B cell (primary cell): ENCODE measurements at regions not wholly inside any gene's neighbourhood (a gene's known extent, or its start where the extent isn't known, plus 50 kb on each side); places are given as distances from the start of the nearest gene placed in this dataset.

Experiments used
- ATAC-seq: fragments of 200-7000 bp; cut with Tn5 transposase; one replicate; pipeline ENCODE4 v1.10.0; 2021; ENCODE audit warnings: low read depth, mild to moderate bottlenecking, moderate number of reproducible peaks, moderate library complexity
- CTCF ChIA-PET: fragments of 350-600 bp; sonication (Branson Sonifier 250); formaldehyde crosslinking; loops from one replicate; lab custom pipeline; 2021; ENCODE audit warnings: antibody characterized with exemption, inconsistent platforms; lab: Charles Lee
- POLR2A ChIA-PET: fragments of 350-600 bp; sonication (Branson Sonifier 250); formaldehyde crosslinking; loops from one replicate; lab custom pipeline; 2021; ENCODE audit warnings: antibody characterized with exemption; lab: Charles Lee
- DNase-seq: peaks from one replicate; pipeline ENCODE4 v3.0.0; 2013
- H2AFZ ChIP-seq: 2 replicates; pipeline ENCODE4 v1.6.1; 2012; ENCODE audit warnings: mild to moderate bottlenecking, low read depth, low read length; ENCODE audit not compliant: insufficient read depth, poor library complexity, severe bottlenecking
- H3K27ac ChIP-seq, 2 donors: 1 replicate in 1 of 2; 2 replicates in 1 of 2; pipeline ENCODE4 v1.5.1; 2012 to 2013; ENCODE audit warnings: low read length in 2 of 2, mild to moderate bottlenecking in 2 of 2, moderate library complexity in 1 of 2
- H3K27me3 ChIP-seq, 4 experiments: fragments of 200-600 bp in 1 of 4; sonication (generic) in 1 of 4; replicated peaks in 1 of 4; 1 replicate in 2 of 4; 2 replicates in 2 of 4; pipeline versions ENCODE4 v1.6.1 to v1.7.0; 2013 to 2016; ENCODE audit warnings: low read length in 3 of 4, mild to moderate bottlenecking in 2 of 4, mixed read lengths in 1 of 4, moderate library complexity in 1 of 4; ENCODE audit not compliant: insufficient read depth in 4 of 4, control insufficient read depth in 3 of 4; ENCODE audit errors: control extremely low read depth in 1 of 4
- H3K36me3 ChIP-seq, 2 experiments: replicated peaks in 1 of 2; 1 replicate in 1 of 2; 2 replicates in 1 of 2; pipeline versions ENCODE4 v1.6.1 to v1.7.1; 2013; ENCODE audit warnings: low read length in 1 of 2; ENCODE audit not compliant: insufficient read depth in 2 of 2, control insufficient read depth in 1 of 2; ENCODE audit errors: control extremely low read depth in 1 of 2, extremely low read depth in 1 of 2
- H3K4me1 ChIP-seq, 2 donors: fragments of 200-600 bp in 1 of 2; sonication (generic) in 1 of 2; 1 replicate in 1 of 2; 2 replicates in 1 of 2; pipeline versions ENCODE4 v1.5.1 to v1.6.1; 2013 to 2017; ENCODE audit warnings: low read length in 2 of 2; ENCODE audit not compliant: control insufficient read depth in 2 of 2, insufficient read depth in 2 of 2
- H3K4me2 ChIP-seq: replicated peaks from 2 replicates; pipeline ENCODE3; 2012; ENCODE audit warnings: mild to moderate bottlenecking, low read depth, low read length; ENCODE audit not compliant: poor library complexity, severe bottlenecking
- H3K4me3 ChIP-seq, 5 experiments: fragments of 200-600 bp in 1 of 5; sonication (generic) in 1 of 5; 1 replicate in 3 of 5; 2 replicates in 2 of 5; pipeline versions ENCODE4 v1.5.1 to v1.7.0; 2011 to 2016; ENCODE audit warnings: low read length in 4 of 5, mild to moderate bottlenecking in 4 of 5, low read depth in 2 of 5, control low read depth in 1 of 5, moderate library complexity in 1 of 5; ENCODE audit not compliant: insufficient read depth in 1 of 5; ENCODE audit errors: control extremely low read depth in 1 of 5, extremely low read depth in 1 of 5
- H3K79me2 ChIP-seq: fragments of 200-600 bp; sonication (generic); one replicate; pipeline ENCODE4 v1.6.0; 2016; ENCODE audit warnings: low read length; ENCODE audit not compliant: control insufficient read depth, insufficient read depth
- H3K9ac ChIP-seq: fragments of 200-600 bp; sonication (generic); 2 replicates; pipeline ENCODE4 v1.6.1; 2017; ENCODE audit warnings: mild to moderate bottlenecking, low read length, moderate library complexity
- H3K9me3 ChIP-seq, 3 donors: one replicate each; pipeline versions ENCODE4 v1.6.1 to v1.7.1; 2013; ENCODE audit warnings: low read length in 2 of 3; ENCODE audit not compliant: control insufficient read depth in 2 of 3, insufficient read depth in 1 of 3; ENCODE audit errors: control extremely low read depth in 1 of 3
- H4K20me1 ChIP-seq: 2 replicates; pipeline ENCODE4 v1.6.0; 2012; ENCODE audit warnings: mild to moderate bottlenecking, low read length; ENCODE audit not compliant: insufficient read depth, control insufficient read depth, poor library complexity, severe bottlenecking
- H3K27ac Mint-ChIP-seq: one replicate; pipeline ENCODE4 v1.8.0; 2021; ENCODE audit warnings: mixed read lengths
- H3K27me3 Mint-ChIP-seq: one replicate; pipeline ENCODE4 v1.8.0; 2021; ENCODE audit warnings: mixed read lengths
- H3K4me1 Mint-ChIP-seq: one replicate; pipeline ENCODE4 v1.8.0; 2021; ENCODE audit warnings: mixed read lengths
- H3K4me3 Mint-ChIP-seq: one replicate; pipeline ENCODE4 v1.8.0; 2021; ENCODE audit warnings: mixed read lengths
- H3K9me3 Mint-ChIP-seq: one replicate; pipeline ENCODE4 v1.8.0; 2022; ENCODE audit warnings: mixed read lengths; ENCODE audit not compliant: insufficient read depth
- CTCF ChIP-seq: fragments of 200-600 bp; IDR thresholded peaks from one replicate; pipeline ENCODE4 v1.8.0; 2022; ENCODE audit warnings: antibody characterized with exemption, mild to moderate bottlenecking
- EZH2 ChIP-seq: IDR thresholded peaks from 2 replicates; pipeline ENCODE4 v1.6.1; 2012; ENCODE audit warnings: borderline replicate concordance, low read depth, mild to moderate bottlenecking, moderate library complexity, low read length; ENCODE audit not compliant: insufficient read depth, poor library complexity, severe bottlenecking
- WGBS: methylation state at CpG from one replicate; pipeline ENCODE4 v1.1.5; 2013; ENCODE audit warnings: missing lambda C conversion rate; ENCODE audit not compliant: insufficient coverage; 5-methylcytosine and 5-hydroxymethylcytosine counted together
- intact Hi-C: fragments of 100-400 bp; cut with micrococcal nuclease; formaldehyde crosslinking; loops from one replicate; pipeline ENCODE4 v1.10.0; 2022

DNA sequence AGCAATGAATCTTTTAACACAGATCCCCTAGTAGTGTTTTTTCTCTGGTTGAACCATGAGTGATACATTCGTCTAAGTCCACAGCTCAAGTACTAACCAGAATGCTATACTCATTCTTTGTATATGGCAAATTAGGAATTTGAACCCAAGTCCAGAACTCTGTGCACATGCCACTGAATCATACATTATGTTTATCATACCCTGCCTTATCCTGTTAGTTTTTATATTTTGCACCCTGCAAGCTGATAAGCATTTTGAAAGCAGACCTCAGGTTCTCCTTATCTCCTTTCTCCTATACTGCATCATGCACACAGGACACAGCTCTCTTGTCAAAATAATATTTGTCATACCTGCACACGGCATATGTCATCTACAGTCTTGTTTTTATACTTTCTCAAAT lies 54.6 kb upstream of the ELL2 start:
- no CpG with 5 or more reads among the region's 2 CpGs for WGBS
- no peak for ATAC-seq

GRCh38 chr5:96015709-96016108 lies 54.1 kb upstream of the ELL2 start:
- Histone ChIP-seq H3K79me2 (no peaks in the 10 kb centered on the region), H3K9me3 (no peaks in the 10 kb centered on the region), H3K4me2 (no peak overlapping the region), H2AFZ (no peak overlapping the region), H3K4me3 (no peak overlapping the region), H3K27ac (no peak overlapping the region), H4K20me1 (no peaks in the 10 kb centered on the region), H3K4me1 (no peaks in the 10 kb centered on the region), H3K36me3 (no peaks in the 10 kb centered on the region), H3K27me3 (no peaks in the 10 kb centered on the region), H3K9ac (no peak overlapping the region)
- TF ChIP-seq EZH2 (no peak), CTCF (no peak)
- intact Hi-C loops, result no loop called here
- ATAC-seq (no peak), DNase-seq (no peak)
- CTCF ChIA-PET, result no interaction called here
- peaks cover 6% of the 10 kb centered on the region for H3K27me3 Mint-ChIP-seq
- no peak overlapping the region for H3K27ac Mint-ChIP-seq
- no CpG with 5 or more reads among the region's 1 CpG for WGBS
- POLR2A ChIA-PET, result no interaction called here
- no peaks in the 10 kb centered on the region for H3K9me3 Mint-ChIP-seq
- H3K4me3 Mint-ChIP-seq, result no peak overlapping the region
- H3K4me1 Mint-ChIP-seq, result no peaks in the 10 kb centered on the region

More for the DNA sequence above, 54.6 kb upstream of the ELL2 start:
- POLR2A ChIA-PET, result no interaction called here
- intact Hi-C loops, result no loop called here
- H3K4me3 ChIP-seq, result no peak overlapping the region
- H3K4me3 Mint-ChIP-seq, result no peak overlapping the region
- H2AFZ ChIP-seq, result no peak overlapping the region
- no peak overlapping the region for H3K27ac Mint-ChIP-seq
- H3K4me1 ChIP-seq, result no peaks in the 10 kb centered on the region
- H3K4me1 Mint-ChIP-seq, result no peaks in the 10 kb centered on the region
- no peaks in the 10 kb centered on the region for H3K36me3 ChIP-seq
- no peaks in the 10 kb centered on the region for H3K9me3 ChIP-seq
- no peaks in the 10 kb centered on the region for H3K9me3 Mint-ChIP-seq
- H4K20me1 ChIP-seq, result no peaks in the 10 kb centered on the region
- H3K27me3 ChIP-seq, result no peaks in the 10 kb centered on the region
- no peak overlapping the region for H3K4me2 ChIP-seq
- CTCF ChIA-PET, result no interaction called here
- no peak for DNase-seq
- H3K79me2 ChIP-seq, result no peaks in the 10 kb centered on the region
- TF ChIP-seq CTCF, result no peak
- no peak for TF ChIP-seq EZH2
- no peak overlapping the region for H3K27ac ChIP-seq
- no peak overlapping the region for H3K9ac ChIP-seq
- H3K27me3 Mint-ChIP-seq, result peaks cover 6% of the 10 kb centered on the region
